ENCODE measurements at regions not wholly inside any gene's neighbourhood (a gene's known extent, or its start where the extent isn't known, plus 50 kb on each side); places are given as distances from the start of the nearest gene placed in this dataset.

DNA sequence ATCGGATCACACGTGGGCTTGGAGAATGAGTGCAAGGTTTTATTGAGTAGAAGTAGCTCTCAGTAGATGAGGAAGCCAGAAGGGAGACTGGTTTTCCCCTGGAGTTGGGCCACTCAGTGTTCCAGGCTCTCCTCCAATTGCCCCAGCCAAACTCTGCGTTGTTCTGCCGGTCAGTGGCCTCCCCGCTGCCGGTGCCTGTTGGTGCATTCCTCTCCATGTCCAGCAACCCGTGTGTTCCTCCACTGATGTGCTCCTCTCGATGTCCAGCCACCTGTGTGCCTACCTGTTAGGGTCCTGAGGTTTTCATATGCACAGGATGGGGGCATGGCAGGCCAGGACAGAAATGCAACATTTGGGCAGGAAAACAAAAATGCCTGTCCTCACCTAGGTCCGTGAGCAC is 888.0 kb upstream of the PTPRD start:
- intact Hi-C loops (cut with micrococcal nuclease) (no loop called here), dilution Hi-C loops (cut with MboI; ENCODE audit: extremely low pct_ligation_motif_present, low sequenced_read_pairs) (no loop called here)
- Histone ChIP-seq H3K36me3 (ENCODE audit: control insufficient read depth in 2 of 2, extremely low read depth in 1 of 2, insufficient read depth in 2 of 2, low read length in 2 of 2) (no peaks in the 10 kb centered on the region), H3K4me1 (ENCODE audit: control insufficient read depth, extremely low read depth, insufficient read depth, low read length) (no peaks in the 10 kb centered on the region), H4K20me1 (replicated peaks; ENCODE audit: control insufficient read depth, extremely low read depth, insufficient read depth, low read length) (no peaks in the 10 kb centered on the region), H2AFZ (ENCODE audit: low read depth, low read length) (no peak overlapping the region), H3K9me1 (replicated peaks; ENCODE audit: control insufficient read depth, extremely low read depth, insufficient read depth, low read length) (no peaks in the 10 kb centered on the region), H3K4me2 (ENCODE audit: insufficient read depth, low read length) (no peak overlapping the region), H3K27ac (ENCODE audit: insufficient read depth, low read depth, low read length) (no peak overlapping the region), H3K79me2 (ENCODE audit: control insufficient read depth, insufficient read depth, low read length) (no peaks in the 10 kb centered on the region), H3K27me3 (ENCODE audit: control insufficient read depth in 2 of 2, insufficient read depth in 2 of 2, low read length in 2 of 2) (no peaks in the 10 kb centered on the region), H3K9me3 (replicated peaks; ENCODE audit: control insufficient read depth, insufficient read depth, low read length) (peaks cover 6% of the 10 kb centered on the region), H3K4me3 (replicated peaks in 1 of 3; ENCODE audit: insufficient read depth in 1 of 3, low read depth in 1 of 3, low read length in 3 of 3) (no peak overlapping the region), H3K9ac (replicated peaks; ENCODE audit: extremely low read depth, insufficient read depth, low read length) (no peak overlapping the region)
- BruUV-seq (replicated peaks), result no TSS peak
- no peak for FAIRE-seq
- CTCF ChIA-PET, result no interaction called here
- POLR2A ChIA-PET, result no interaction called here
- TF ChIP-seq, protein P1, sequence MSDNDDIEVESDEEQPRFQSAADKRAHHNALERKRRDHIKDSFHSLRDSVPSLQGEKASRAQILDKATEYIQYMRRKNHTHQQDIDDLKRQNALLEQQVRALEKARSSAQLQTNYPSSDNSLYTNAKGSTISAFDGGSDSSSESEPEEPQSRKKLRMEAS (IDR thresholded peaks at IDR 0.05; ENCODE audit: insufficient read depth, insufficient read length), result no peak
- TF ChIP-seq, protein P2, sequence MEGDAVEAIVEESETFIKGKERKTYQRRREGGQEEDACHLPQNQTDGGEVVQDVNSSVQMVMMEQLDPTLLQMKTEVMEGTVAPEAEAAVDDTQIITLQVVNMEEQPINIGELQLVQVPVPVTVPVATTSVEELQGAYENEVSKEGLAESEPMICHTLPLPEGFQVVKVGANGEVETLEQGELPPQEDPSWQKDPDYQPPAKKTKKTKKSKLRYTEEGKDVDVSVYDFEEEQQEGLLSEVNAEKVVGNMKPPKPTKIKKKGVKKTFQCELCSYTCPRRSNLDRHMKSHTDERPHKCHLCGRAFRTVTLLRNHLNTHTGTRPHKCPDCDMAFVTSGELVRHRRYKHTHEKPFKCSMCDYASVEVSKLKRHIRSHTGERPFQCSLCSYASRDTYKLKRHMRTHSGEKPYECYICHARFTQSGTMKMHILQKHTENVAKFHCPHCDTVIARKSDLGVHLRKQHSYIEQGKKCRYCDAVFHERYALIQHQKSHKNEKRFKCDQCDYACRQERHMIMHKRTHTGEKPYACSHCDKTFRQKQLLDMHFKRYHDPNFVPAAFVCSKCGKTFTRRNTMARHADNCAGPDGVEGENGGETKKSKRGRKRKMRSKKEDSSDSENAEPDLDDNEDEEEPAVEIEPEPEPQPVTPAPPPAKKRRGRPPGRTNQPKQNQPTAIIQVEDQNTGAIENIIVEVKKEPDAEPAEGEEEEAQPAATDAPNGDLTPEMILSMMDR (IDR thresholded peaks at IDR 0.05; ENCODE audit: extremely low read depth in 1 of 2, insufficient read depth in 1 of 2, low read depth in 1 of 2, low read length in 2 of 2), result no peak
- no peak for TF ChIP-seq POLR2A (IDR thresholded peaks at IDR 0.05; ENCODE audit: low read depth, low read length)
- no peak for TF ChIP-seq MYC (IDR thresholded peaks at IDR 0.05; ENCODE audit: low read depth, low read length)
- no peak for TF ChIP-seq JUN (IDR thresholded peaks at IDR 0.05; ENCODE audit: borderline replicate concordance, insufficient read depth, insufficient read length, low read depth)
- no peak for TF ChIP-seq FOS (IDR thresholded peaks at IDR 0.05; ENCODE audit: borderline replicate concordance, insufficient read depth, low read length)
- TF ChIP-seq EZH2 (IDR thresholded peaks at IDR 0.05; ENCODE audit: borderline replicate concordance, low read depth, low read length, severe bottlenecking), result no peak
- no peak for TF ChIP-seq POLR2AphosphoS5 (IDR thresholded peaks at IDR 0.05; ENCODE audit: insufficient read depth, low read depth, low read length)
- TF ChIP-seq GATA2 (IDR thresholded peaks at IDR 0.05; ENCODE audit: insufficient read depth, insufficient read length, low read depth, low read length), result no peak
- DNase-seq (ENCODE audit: low read depth, low spot score), result no peak
